CD4-positive, alpha-beta T cell treated with Interleukin-17A for 4 hours (primary cell): ENCODE measurements at regions not wholly inside any gene's neighbourhood (a gene's known extent, or its start where the extent isn't known, plus 50 kb on each side); places are given as distances from the start of the nearest gene placed in this dataset.
"Not testable (repeated sequence)": the region's sequence is repeated elsewhere in the genome, so short reads cannot be mapped to it uniquely, and the experiment has no call there.

Experiments
- DNase-seq: peaks from one replicate; pipeline ENCODE4 v3.0.0-alpha.2; 2020; ENCODE audit warnings: mixed read lengths

DNA sequence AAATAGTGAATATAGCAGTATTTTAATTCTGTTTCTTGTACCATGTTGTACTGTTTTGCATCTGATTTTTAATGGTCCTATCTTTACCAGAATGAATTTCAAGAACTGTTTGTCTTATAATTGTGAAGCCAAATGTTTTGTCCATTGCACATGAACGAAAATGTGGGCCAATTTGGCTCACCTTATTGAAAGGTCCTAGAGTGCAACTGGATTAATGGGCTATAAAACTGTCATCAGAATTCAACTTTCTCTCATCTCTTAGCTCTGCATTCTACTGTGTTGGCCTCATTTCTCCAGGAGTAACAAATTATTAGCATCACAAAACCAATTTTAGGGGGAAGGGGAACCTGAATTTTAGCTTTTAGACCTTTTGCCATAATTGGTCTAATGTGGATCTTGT is 179.4 kb upstream of the NUDT12 start:
- no peak for DNase-seq

DNA sequence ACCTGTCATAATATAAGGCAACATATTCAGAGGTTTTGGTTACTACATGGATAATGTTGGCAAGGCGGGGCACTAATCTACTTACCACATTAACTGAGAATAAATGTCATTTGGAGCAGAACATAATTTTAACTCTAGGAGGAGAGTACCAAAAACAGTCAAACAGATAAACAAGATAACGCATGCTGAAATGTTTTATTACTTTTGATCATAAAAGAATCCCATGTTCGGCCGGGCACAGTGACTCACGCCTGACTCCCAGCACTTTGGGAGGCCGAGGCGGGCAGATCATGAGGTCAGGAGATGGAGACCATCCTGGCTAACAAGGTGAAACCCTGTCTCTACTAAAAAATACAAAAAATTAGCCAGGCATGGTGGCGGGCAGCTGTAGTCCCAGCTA is 173.8 kb upstream of the NUDT12 start:
- DNase-seq: not testable (repeated sequence)

DNA sequence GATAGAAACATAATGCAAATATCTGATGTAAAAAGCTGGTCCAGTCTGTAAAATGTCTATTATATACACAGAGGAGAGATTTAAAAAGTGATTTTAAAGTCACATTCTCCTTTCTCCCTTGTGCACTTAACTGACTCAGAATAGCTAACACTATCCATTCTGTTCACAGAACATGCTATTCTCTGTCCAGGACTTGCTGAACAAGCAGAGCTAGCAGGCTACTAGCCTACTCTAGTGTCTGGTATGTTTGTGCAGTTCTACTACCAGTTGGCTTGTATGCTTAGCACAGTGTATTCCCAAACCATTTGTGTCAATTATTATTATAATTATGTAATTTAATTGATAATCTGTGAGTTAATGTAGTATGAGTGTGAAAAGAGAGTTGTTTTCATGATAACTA is 161.7 kb upstream of the NUDT12 start:
- no peak for DNase-seq

DNA sequence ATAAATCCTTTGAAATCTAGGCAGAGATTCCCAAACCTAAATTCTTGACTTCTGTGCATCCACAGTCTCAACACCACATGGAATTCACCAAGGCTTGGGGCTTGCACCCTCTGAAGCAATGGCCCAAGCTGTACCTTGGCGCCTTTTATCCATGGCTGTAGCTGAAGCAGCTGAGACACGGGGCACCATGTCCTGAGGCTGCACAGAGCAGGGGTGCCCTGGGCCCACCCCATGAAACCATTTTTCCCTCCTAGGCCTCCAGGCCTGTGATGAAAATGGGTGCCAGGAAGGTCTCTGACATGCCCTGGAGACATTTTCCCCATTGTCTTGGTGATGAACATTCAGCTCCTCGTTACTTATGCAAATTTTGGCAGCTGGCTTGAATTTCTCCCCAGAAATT is 158.6 kb upstream of the NUDT12 start:
- no peak for DNase-seq

DNA sequence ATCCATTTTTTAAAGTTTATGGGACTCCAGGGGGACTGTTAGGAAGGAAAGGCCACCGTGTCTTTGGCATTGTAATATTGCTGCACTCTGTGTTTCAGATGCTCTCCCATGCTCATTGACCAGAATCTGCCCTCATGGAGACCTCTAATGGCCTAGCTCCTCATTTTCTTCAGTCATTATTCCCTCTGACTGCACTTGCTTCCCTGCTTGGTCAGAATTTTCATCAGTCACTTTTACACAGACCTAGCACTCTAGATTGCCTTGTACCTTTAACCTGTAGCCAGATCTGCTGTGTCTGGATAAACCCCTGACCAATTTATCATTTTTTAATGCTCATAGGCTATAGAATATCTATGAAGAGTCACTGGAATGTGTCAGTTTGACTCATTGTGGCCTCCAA is 155.5 kb upstream of the NUDT12 start:
- no peak for DNase-seq

DNA sequence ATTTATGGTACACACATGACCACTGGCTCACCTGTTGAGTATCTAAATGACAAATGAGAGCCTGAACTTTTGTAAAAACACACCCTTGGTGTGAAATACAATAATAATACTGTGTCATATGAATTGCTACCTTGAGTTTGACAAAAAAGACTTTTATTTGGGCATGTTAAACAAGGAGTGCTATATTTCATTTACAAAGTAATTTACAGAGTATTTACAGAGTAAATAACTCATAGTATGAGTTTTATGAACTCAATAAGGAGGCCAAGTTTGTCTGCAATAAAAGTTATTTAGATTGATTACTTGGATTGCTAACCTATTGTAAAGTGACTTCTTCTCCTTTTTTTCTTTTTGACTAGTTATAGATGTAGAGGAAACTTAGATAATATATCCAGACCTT is 146.0 kb upstream of the NUDT12 start:
- DNase-seq: no peak

DNA sequence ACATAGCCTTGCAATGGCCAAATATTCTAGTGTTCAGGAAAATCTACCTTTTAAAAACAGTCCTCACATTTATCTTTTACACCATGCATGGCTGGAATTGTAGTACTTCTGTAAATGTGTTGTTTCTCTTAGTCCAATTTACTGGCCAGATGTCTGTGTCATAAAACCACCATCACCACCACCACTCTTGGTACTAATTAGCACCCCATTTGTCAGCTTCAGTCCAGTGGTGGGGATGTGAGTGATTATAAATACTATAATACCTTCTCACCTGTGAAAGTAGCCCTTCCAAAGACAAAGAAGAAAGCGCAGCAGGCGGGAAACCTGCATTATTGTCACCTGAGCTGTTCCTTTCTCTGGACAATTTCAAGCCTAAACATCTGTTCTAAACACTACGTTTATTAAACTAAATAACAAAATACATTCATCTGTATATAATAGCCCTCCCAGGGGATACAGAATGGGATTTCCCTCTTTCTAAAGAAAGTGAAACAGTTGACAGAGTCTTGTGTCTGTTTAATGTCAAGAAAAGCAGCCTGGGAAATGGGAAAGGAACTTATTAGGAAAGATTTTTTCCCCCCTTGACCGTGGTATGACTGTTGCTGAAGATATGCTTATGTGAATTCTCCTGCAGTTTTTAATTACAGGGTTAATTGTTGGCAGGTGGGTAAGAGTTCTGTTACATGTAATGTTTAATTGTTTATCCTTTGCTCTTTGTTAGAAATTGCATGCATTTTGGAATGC is 144.5 kb upstream of the NUDT12 start:
- DNase-seq: no peak

DNA sequence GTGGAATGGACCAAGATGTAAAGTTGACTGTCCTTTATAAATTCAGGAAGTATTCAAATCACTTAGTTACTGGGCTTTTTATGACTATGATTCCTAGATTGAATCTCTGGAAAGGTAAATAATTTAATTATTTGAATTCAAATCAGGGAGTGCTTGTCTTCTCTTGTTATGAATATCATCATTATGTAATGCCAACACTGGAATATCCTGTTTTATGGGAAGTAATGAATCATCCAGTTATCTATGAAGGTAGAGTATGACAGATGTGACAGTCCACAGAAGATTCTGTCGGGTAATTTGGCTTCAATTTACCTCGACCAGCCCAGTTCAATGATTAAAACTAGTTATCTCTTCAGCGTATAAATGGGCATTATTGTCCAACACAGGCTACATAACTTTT is 141.0 kb upstream of the NUDT12 start:
- no peak for DNase-seq

DNA sequence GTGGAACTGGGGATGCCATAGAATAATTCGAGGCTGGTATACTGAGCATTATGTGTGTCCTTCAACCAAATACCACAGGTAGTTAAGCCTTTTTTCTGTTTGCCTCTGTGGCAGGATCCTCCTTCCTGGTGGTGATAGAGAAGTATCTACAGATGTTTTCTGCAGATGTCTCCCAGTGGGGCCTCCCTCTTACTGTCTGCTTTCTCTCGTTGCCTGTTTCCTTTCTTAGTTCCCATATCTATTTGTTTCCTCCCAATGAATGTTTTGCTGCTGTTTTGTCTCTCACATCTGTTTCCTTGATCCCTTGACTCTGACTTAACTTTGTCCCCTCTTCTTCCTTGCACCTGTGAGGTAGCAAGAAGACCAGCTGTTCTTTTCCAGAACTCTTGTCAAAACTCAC is 130.9 kb upstream of the NUDT12 start:
- DNase-seq: no peak

DNA sequence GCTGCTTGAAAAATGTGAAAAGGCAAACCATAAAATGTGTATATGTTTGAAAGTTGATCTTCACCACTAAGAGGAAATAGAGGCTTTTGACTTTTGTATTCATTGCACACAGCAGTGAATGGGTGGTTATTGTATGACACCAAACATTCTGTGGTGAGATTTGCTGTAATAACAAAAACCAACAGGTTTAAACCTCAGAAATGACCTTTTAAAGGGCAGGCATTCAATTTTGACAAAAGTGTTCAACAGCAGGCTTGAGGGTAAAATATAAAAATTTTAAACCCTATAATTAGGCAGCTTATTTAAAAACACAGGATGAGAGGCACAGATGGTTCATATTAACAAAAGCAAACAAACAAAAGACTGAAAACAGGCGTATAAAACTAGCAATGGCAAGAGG is 128.1 kb upstream of the NUDT12 start:
- DNase-seq: no peak

DNA sequence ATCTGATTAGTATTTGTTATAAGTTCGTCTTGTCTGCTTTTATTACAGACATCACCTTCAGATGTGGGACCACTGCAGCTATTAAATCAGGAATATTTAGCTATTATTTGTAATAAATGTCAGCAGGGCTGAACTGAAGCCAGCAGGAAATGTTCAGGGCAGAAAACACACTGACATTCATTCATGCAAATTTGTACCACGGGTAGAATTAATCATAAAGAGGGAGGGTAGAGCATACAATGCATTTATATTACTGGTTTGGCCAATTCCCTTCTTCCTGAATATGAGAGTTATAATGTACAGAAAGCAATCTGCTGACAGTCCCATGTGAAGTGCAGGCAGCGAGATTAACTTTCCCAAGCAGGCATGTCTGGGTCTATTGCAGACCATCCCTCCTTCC is 117.3 kb upstream of the NUDT12 start:
- DNase-seq: no peak

DNA sequence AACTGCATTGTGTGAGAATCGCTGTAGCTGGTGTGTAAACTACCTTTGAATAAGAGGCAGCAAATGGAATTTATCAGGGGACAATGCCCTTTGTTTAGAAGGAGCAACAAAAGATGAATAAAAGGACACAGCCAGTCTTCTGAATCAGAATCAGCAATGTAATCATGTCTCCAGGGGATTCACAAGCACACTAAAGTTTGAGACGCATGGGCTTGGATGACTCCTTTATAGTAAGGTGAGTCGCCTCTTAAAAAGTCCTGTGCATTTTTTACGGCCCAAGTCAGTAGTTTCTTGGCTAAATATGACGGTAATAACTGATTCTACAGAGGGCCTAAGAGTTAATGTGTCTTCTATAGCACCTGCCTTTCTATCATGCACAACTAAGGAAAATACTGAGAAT is 113.6 kb upstream of the NUDT12 start:
- not testable (repeated sequence) for DNase-seq

DNA sequence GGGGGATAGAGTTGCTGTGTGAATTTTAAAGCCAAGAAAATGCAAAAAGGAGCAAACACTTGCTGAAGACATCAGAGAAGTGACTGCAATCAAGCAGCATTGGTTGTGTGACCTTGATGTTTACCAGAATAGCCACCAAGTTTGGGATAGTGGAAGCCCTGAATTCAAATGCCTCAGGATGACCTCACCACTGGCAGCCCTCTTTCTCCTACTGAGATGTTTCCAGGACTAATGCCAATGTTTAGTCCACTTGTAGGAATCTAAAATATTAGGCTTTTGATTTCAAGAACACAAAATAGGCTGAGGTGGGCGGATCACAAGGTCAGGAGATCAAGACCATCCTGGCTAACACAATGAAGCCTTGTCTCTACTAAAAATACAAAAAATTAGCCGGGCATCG is 112.2 kb upstream of the NUDT12 start:
- DNase-seq: no peak

DNA sequence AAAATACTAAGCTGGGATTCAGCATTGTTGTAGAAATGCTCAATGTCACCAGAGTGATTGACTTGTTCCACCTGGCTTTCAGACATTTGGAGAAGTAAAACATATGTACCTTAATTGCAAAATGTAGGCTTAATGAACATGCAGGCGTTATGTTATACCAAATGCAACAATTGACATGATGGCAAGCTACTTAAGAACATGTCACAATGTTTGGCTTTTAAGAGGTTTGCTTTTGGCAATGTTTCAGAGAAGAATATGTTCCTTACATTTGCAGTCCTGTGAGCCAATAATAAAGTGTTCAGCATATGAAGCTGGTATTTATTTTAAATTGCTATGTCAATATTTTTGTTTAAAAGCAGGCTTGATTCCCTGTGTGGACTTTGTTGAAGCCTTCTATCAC is 111.7 kb upstream of the NUDT12 start:
- DNase-seq: no peak

DNA sequence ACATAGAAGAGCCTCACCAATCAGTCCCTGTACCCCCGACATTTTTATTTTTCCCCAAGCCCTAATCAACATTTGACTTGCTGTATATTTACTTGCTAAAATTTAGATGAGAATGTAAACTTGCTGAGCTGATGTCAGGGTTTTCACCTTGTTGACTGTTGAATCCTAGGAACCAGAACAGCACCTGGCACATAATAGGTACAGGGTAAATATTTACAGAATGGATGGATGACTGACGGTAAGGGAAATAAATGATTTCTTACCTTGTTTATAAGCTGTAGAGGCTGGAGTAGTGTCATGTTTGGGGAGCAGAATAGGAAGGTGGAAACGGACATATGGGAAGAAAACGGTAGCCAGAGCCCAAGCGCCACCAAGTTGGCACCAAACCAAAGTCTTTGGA is 107.0 kb upstream of the NUDT12 start:
- DNase-seq: no peak

DNA sequence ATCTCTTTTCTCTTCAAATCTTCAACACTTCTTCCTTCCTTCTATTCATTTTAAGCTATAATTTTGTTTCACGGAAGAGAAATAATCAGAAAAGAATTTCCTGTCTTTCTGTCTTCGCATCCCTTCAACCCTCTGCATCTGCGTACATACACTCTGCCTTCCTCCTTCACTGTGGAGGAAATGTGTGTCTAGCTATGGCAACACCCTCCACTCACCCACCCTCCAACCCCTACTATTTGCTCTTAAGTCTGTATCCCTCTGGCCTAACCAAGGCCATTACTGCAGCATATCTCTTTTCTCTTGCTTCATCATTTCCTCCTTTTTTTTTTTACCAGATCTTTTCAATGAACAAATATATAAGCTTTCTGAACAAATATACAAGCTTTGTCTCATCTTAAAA is 105.7 kb upstream of the NUDT12 start:
- DNase-seq: no peak

DNA sequence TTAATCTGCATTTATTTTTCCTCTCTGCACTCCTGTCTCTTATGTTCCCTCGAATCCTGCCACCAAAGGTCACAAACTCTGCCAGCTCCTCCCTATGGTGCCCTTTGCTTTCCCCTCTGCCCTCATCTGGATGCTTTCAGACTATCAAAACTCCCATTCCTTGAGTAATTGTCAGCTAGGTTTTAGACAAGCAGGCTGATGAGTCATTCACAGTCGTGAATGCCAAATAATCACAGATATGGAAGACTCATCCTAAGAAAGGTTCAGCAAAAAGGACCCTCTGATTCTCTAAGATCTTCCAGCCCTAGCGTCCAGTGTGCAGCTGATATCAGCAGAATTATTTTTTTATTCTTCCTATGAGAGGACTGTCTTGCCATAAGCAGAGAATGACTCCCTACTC is 104.5 kb upstream of the NUDT12 start:
- no peak for DNase-seq

DNA sequence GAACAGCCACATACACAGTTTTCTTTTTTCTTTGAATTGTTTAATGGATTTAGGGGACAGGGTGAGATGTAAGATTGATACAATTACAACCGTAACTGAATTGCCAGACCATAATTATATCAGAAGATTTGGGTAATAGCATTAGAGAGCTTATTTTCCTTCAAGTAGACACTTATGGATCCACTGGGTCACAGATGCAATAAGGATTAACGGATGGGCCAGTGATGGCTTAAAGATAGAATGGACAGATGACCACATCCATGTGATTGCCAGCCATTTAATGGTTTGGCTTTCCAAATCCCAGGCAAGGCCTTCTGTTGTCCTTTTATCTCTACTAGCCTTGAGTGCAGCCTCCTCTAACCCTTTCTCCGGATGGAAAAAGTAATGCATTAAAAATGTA is 94.7 kb upstream of the NUDT12 start:
- DNase-seq: no peak

DNA sequence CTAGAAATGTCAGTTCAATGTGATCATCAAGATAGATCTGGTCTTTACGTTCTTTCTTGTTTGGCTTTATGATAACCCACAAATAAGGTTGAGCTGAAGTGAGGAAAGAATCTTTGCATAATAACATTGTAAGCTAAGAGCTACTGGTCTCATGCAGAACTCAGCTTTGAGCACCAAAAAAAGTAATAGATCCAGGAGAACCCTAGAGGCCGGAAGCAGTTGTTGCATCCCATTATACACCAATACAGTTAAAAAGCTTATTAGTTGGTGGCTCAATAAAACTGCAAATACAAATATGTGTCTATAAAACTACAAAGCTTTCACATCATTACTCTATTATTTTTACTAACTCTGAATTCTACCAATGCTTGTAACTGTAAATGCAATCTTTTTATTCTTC is 85.5 kb upstream of the NUDT12 start:
- no peak for DNase-seq

DNA sequence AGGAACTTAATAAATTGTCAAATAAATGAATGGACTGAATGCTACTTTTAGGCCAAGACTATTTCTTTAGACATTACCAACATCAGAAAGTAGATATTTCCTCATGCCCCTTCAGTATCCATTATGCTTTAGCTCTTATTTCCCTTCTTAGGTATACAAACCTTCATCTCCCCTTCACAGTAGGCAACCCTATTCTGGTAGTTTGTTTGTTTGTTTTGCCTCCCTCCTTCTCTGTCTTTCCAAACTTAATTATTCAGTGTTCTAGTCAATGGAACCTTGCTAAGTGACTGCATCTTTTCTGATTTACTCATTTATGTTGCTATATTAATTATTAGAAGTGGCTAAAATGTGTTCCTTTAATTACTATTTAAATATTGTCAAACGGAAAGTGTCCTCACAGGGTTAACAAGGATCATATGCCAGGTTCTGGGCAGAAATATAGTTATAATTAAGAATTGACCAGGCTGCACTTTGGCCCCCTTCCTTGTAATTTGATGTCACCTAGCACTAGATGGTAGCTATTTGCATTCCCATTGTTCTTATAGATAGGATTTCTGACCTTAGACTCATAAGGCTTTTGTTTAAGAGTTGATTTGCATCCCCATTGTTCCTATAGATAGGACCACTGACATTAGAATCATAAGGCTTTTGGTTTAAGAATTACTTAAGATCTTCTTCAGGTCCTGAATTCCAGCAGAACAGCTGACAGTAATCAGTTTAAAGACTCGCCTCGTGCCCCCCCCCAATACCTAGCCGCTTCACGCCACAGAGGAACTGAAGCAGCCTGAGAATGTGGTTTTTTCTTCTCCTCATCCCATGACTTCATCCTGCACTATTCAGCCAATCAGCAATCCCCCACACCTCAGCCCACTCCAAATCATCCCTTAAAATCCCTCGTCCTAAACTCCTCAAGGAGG is 84.4 kb upstream of the NUDT12 start:
- DNase-seq: no peak

DNA sequence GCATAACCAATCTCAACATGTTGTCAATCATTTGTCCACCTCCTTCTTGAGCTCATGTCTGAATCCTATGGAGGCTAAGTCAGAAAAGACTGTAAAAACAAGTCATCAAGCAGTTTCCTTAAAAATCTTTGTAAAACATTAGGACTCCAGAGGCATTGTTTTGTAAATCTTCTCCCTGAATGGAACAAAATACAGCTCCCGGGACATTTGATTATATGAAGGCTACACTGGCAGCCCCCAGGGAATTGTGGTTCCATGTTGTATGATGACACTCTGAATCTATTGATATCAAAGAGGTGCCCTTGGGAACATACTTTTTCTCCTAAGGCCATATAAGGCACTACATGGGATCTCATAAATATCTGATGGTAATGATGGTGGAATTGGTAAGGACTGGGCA is 83.2 kb upstream of the NUDT12 start:
- no peak for DNase-seq

DNA sequence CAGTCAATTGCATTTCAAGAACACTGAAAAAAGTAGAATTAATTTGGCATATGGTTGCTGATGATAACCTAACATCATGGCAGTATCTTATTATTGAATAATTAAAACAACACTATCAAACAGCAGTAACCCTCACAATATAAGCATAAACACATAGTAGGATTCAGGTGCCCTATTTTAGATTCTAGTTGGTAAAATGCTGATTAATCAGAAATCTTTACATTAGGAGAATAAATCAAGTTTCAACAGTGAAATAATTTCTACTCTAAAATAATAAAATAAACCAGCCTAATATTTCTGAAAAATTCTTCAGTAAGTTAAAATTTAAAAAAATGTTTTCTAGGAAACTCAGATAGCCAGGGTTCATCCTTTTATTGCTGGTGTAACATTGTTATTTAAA is 76.4 kb upstream of the NUDT12 start:
- DNase-seq: no peak

DNA sequence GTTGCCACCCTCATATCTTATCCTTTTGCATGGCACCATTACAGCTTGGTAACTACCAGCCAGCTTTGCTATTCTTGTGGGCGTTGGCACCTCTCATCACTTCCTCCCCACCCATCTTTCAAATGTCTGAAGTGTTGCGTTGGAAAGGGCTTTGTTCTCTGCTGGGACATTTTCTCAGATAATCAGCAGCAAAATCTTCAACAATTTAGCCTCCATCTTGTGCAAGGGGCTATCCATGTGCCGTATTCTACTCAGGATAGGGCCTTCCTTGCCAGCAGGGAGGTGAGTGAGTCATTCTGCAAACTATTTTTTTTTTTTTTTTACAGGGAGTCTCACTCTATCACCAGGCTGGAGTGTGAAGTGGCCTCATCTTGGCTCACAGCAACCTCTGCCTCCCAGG is 62.1 kb upstream of the NUDT12 start:
- DNase-seq: no peak

DNA sequence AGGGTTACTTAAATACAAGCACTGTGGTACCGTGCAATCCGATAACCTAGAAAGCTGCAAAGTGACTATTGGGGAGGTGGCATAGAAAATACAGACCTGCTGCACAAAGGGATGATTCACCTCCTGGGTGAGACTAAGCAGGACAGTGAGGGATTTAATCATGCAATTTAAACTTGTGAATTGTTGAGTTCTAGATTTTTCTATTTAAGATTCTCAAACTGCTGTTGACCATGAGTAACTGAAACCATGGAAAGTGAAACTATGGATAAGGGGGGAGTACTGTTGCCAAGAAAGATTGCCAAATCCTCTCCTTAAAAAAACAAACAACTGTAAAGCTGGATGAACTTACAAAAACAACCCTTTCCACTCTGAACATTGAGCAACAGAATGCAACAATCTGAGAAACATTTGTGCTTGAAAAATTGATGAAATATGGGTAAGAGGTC is 61.5 kb upstream of the NUDT12 start:
- DNase-seq: no peak
